MM.1S (cell line): ENCODE measurements at regions not wholly inside any gene's neighbourhood (a gene's known extent, or its start where the extent isn't known, plus 50 kb on each side); places are given as distances from the start of the nearest gene placed in this dataset.

Source experiments
- CTCF ChIP-seq: fragments of 300-600 bp; sonication (generic); IDR thresholded peaks from 2 replicates; pipeline ENCODE4 v1.5.1; 2016; ENCODE audit warnings: antibody characterized with exemption, low read length, mixed read lengths
- EZH2 ChIP-seq: fragments of 300-600 bp; sonication (generic); optimal IDR thresholded peaks from 2 replicates; pipeline ENCODE3; 2017; ENCODE audit warnings: low read depth, mild to moderate bottlenecking, antibody characterized with exemption, low read length, mixed read lengths
- EZH2phosphoT487 ChIP-seq: fragments of 300-600 bp; sonication (generic); IDR thresholded peaks from 2 replicates; pipeline ENCODE4 v1.6.1; 2018; ENCODE audit warnings: antibody characterized with exemption, low read length

GRCh38 chr5:109981979-109982378, 292.3 kb downstream of the MAN2A1 start:
- TF ChIP-seq EZH2phosphoT487 (no peak), EZH2 (no peak), CTCF (no peak)
